WTC11 (cell line): ENCODE measurements at regions not wholly inside any gene's neighbourhood (a gene's known extent, or its start where the extent isn't known, plus 50 kb on each side); places are given as distances from the start of the nearest gene placed in this dataset.
"Not testable (repeated sequence)": the region's sequence is repeated elsewhere in the genome, so short reads cannot be mapped to it uniquely, and the experiment has no call there.

Experiments
- ATAC-seq: fragments of 200-7000 bp; cut with Tn5 transposase; 2 replicates; pipeline ENCODE4 v1.10.0; 2021; ENCODE audit warnings: mild to moderate bottlenecking, moderate library complexity
- CTCF ChIA-PET: fragments of 300-600 bp; sonication (Branson Sonifier 250); formaldehyde crosslinking; loops from one replicate; lab custom pipeline; 2021; ENCODE audit warnings: antibody characterized with exemption; lab: Charles Lee
- POLR2A ChIA-PET: fragments of 350-600 bp; sonication (Branson Sonifier 250); formaldehyde crosslinking; loops from one replicate; lab custom pipeline; 2021; ENCODE audit warnings: antibody characterized with exemption; lab: Charles Lee
- DNase-seq: peaks from one replicate; pipeline ENCODE4 v3.0.0; 2021; ENCODE audit warnings: low spot score
- H3K27ac Mint-ChIP-seq: 2 replicates; pipeline ENCODE4 v1.8.0; 2021; ENCODE audit warnings: mixed read lengths
- H3K27me3 Mint-ChIP-seq: 2 replicates; pipeline ENCODE4 v1.8.0; 2021; ENCODE audit warnings: low read depth, mild to moderate bottlenecking, moderate library complexity, mixed read lengths
- H3K36me3 Mint-ChIP-seq: 2 replicates; pipeline ENCODE4 v1.8.0; 2021; ENCODE audit warnings: mixed read lengths
- H3K4me1 Mint-ChIP-seq: 2 replicates; pipeline ENCODE4 v1.8.0; 2022; ENCODE audit warnings: mixed read lengths
- H3K4me3 Mint-ChIP-seq: 2 replicates; pipeline ENCODE4 v1.8.0; 2021; ENCODE audit warnings: mild to moderate bottlenecking, moderate library complexity, mixed read lengths
- H3K9me3 Mint-ChIP-seq: 2 replicates; pipeline ENCODE4 v1.8.0; 2021; ENCODE audit warnings: mixed read lengths
- ATF1 ChIP-seq: sonication (generic); formaldehyde crosslinking; IDR thresholded peaks from 2 replicates; pipeline ENCODE4 v1.8.1; 2023; ENCODE audit warnings: mild to moderate bottlenecking, moderate library complexity, missing genetic modification reagents
- CBFB ChIP-seq: sonication (generic); formaldehyde crosslinking; IDR thresholded peaks from 2 replicates; pipeline ENCODE4 v1.8.1; 2022; ENCODE audit warnings: mild to moderate bottlenecking, low read depth, missing genetic modification reagents
- CREM ChIP-seq: sonication (generic); formaldehyde crosslinking; IDR thresholded peaks from 2 replicates; pipeline ENCODE4 v1.8.1; 2022; ENCODE audit warnings: mild to moderate bottlenecking, missing genetic modification reagents, moderate library complexity
- E2F1 ChIP-seq: sonication (generic); formaldehyde crosslinking; IDR thresholded peaks from 2 replicates; pipeline ENCODE4 v1.8.0; 2022; ENCODE audit warnings: mild to moderate bottlenecking, missing genetic modification reagents
- E2F4 ChIP-seq: sonication (generic); formaldehyde crosslinking; IDR thresholded peaks from 2 replicates; pipeline ENCODE4 v1.8.1; 2022; ENCODE audit warnings: low read depth, mild to moderate bottlenecking, moderate library complexity, missing genetic modification reagents, borderline replicate concordance
- FOXP1 ChIP-seq: sonication (generic); formaldehyde crosslinking; IDR thresholded peaks from 2 replicates; pipeline ENCODE4 v1.8.0; 2022; ENCODE audit warnings: missing genetic modification reagents, mild to moderate bottlenecking, moderate library complexity, borderline replicate concordance
- FOXP4 ChIP-seq: sonication (generic); formaldehyde crosslinking; IDR thresholded peaks from 2 replicates; pipeline ENCODE4 v1.8.0; 2022; ENCODE audit warnings: mild to moderate bottlenecking, missing genetic modification reagents
- GABPB1 ChIP-seq: sonication (generic); formaldehyde crosslinking; IDR thresholded peaks from 2 replicates; pipeline ENCODE4 v1.8.1; 2023; ENCODE audit warnings: mild to moderate bottlenecking, missing genetic modification reagents
- JAZF1 ChIP-seq: fragments of 250-450 bp; sonication (Bioruptor Pico); IDR thresholded peaks from 2 replicates; pipeline ENCODE4 v1.9.0; 2021; ENCODE audit warnings: moderate library complexity, mild to moderate bottlenecking, inconsistent platforms
- MYBL2 ChIP-seq: sonication (generic); formaldehyde crosslinking; IDR thresholded peaks from 2 replicates; pipeline ENCODE4 v1.8.1; 2023; ENCODE audit warnings: mild to moderate bottlenecking, moderate library complexity, missing genetic modification reagents
- PRRX2 ChIP-seq: fragments of 250-450 bp; sonication (Bioruptor Pico); IDR thresholded peaks from 2 replicates; pipeline ENCODE4 v1.8.0; 2021; ENCODE audit warnings: mild to moderate bottlenecking
- STAT6 ChIP-seq: sonication (generic); formaldehyde crosslinking; conservative IDR thresholded peaks from 2 replicates; pipeline ENCODE4 v1.8.1; 2023; ENCODE audit warnings: mild to moderate bottlenecking, low read depth, missing genetic modification reagents, moderate library complexity
- TP53 ChIP-seq: sonication (generic); formaldehyde crosslinking; IDR thresholded peaks from 2 replicates; pipeline ENCODE4 v1.8.1; 2023; ENCODE audit warnings: mild to moderate bottlenecking, missing genetic modification reagents
- ZNF219 ChIP-seq: sonication (generic); formaldehyde crosslinking; IDR thresholded peaks from 2 replicates; pipeline ENCODE4 v1.8.0; 2023; ENCODE audit warnings: missing genetic modification reagents, mild to moderate bottlenecking, borderline replicate concordance
- ZNF416 ChIP-seq: fragments of 250-450 bp; sonication (Bioruptor Pico); IDR thresholded peaks from 2 replicates; pipeline ENCODE4 v1.9.0; 2021; ENCODE audit warnings: mild to moderate bottlenecking, inconsistent platforms
- TF ChIP-seq, protein P1 (sequence below): sonication (generic); formaldehyde crosslinking; IDR thresholded peaks from 2 replicates; pipeline ENCODE4 v1.8.1; 2022; ENCODE audit warnings: low read depth, missing genetic modification reagents, borderline replicate concordance
- TF ChIP-seq, protein P2 (sequence below): sonication (generic); formaldehyde crosslinking; IDR thresholded peaks from 2 replicates; pipeline ENCODE4 v1.8.1; 2023; ENCODE audit warnings: mild to moderate bottlenecking, moderate library complexity, missing genetic modification reagents

- no peak for DNase-seq
- H3K36me3 Mint-ChIP-seq: peaks cover 3% of the 10 kb centered on the region
- H3K27me3 Mint-ChIP-seq: no peaks in the 10 kb centered on the region; the same call in 1 of the 2 replicates
- no peak overlapping the region for H3K27ac Mint-ChIP-seq
- ChIA-PET CTCF (no interaction called here), POLR2A (no interaction called here)
- H3K4me1 Mint-ChIP-seq: no peaks in the 10 kb centered on the region
- H3K9me3 Mint-ChIP-seq: peaks cover 24% of the 10 kb centered on the region
- no peak for ATAC-seq
- TF ChIP-seq ZNF416: no peak
- no peak for TF ChIP-seq FOXP4 (CRISPR knock-in tag)
- no peak for TF ChIP-seq MYBL2 (CRISPR knock-in tag)
- no peak for TF ChIP-seq JAZF1 (CRISPR knock-in tag)
- TF ChIP-seq E2F4 (CRISPR knock-in tag): no peak
- no peak for TF ChIP-seq FOXP1 (CRISPR knock-in tag)
- TF ChIP-seq CREM (CRISPR knock-in tag): no peak
- TF ChIP-seq TP53 (CRISPR knock-in tag): no peak
- H3K4me3 Mint-ChIP-seq: no peak overlapping the region
Measured at GRCh38 chr2:116820986-116821385, 993.5 kb upstream of the DDX18 start.

DNA sequence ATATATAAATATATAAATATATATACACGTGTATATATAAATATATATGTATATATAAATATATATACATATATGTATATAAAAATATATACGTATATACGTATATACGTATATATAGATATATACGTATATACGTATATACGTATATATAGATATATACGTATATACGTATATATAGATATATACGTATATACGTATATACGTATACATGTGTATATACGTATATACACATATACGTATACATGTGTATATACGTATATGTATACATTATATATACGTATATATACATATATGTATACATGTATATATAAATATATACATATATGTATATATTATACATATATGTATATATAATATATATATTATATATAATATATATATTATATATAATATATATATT is 984.9 kb upstream of the DDX18 start:
- H3K4me1 Mint-ChIP-seq, DNase-seq, H3K27me3 Mint-ChIP-seq, H3K36me3 Mint-ChIP-seq, ATAC-seq, H3K4me3 Mint-ChIP-seq, H3K27ac Mint-ChIP-seq, CTCF ChIA-PET, POLR2A ChIA-PET: not testable (repeated sequence)
- H3K9me3 Mint-ChIP-seq: peaks cover 47% of the 10 kb centered on the region

DNA sequence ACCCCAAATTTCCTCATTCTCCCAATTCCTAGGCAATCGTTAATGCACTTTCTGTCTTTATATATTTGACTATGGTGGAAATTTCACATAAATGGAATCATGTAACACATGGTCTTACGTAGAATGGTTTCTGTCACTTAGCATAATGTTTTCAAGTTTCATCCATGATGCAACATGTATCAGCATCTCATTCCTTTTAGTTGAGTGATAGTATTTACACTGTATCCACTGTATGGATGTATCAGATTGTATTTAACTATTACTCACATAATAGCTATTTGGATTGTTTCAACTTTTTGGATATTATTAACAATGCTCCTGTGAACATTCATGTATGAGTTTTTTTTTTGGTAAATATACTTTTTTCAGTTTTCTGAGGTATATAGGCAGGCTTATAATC is 982.3 kb upstream of the DDX18 start:
- ChIA-PET POLR2A (no interaction called here), CTCF (no interaction called here)
- no peaks in the 10 kb centered on the region for H3K36me3 Mint-ChIP-seq
- ATAC-seq (no peak), DNase-seq (no peak)
- H3K4me1 Mint-ChIP-seq: no peaks in the 10 kb centered on the region
- H3K9me3 Mint-ChIP-seq: peaks cover 50% of the 10 kb centered on the region
- H3K4me3 Mint-ChIP-seq: no peak overlapping the region
- no peaks in the 10 kb centered on the region; the same call in 1 of the 2 replicates for H3K27me3 Mint-ChIP-seq
- TF ChIP-seq, protein P1, sequence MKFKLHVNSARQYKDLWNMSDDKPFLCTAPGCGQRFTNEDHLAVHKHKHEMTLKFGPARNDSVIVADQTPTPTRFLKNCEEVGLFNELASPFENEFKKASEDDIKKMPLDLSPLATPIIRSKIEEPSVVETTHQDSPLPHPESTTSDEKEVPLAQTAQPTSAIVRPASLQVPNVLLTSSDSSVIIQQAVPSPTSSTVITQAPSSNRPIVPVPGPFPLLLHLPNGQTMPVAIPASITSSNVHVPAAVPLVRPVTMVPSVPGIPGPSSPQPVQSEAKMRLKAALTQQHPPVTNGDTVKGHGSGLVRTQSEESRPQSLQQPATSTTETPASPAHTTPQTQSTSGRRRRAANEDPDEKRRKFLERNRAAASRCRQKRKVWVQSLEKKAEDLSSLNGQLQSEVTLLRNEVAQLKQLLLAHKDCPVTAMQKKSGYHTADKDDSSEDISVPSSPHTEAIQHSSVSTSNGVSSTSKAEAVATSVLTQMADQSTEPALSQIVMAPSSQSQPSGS (CRISPR knock-in tag): no peak
- TF ChIP-seq STAT6 (CRISPR knock-in tag): no peak
- TF ChIP-seq PRRX2 (CRISPR knock-in tag): no peak
- TF ChIP-seq ZNF219 (CRISPR knock-in tag): no peak
- TF ChIP-seq CBFB: no peak
- TF ChIP-seq, protein P2, sequence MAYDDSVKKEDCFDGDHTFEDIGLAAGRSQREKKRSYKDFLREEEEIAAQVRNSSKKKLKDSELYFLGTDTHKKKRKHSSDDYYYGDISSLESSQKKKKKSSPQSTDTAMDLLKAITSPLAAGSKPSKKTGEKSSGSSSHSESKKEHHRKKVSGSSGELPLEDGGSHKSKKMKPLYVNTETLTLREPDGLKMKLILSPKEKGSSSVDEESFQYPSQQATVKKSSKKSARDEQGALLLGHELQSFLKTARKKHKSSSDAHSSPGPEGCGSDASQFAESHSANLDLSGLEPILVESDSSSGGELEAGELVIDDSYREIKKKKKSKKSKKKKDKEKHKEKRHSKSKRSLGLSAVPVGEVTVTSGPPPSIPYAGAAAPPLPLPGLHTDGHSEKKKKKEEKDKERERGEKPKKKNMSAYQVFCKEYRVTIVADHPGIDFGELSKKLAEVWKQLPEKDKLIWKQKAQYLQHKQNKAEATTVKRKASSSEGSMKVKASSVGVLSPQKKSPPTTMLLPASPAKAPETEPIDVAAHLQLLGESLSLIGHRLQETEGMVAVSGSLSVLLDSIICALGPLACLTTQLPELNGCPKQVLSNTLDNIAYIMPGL (CRISPR knock-in tag): no peak
- TF ChIP-seq E2F1 (CRISPR knock-in tag): no peak
- TF ChIP-seq GABPB1 (CRISPR knock-in tag): no peak
- TF ChIP-seq ATF1 (CRISPR knock-in tag): no peak
- TF ChIP-seq MYBL2 (CRISPR knock-in tag): no peak
- TF ChIP-seq, all 79 proteins: peak for 0
- no peak overlapping the region for H3K27ac Mint-ChIP-seq
